ENCODE measurements at regions not wholly inside any gene's neighbourhood (a gene's known extent, or its start where the extent isn't known, plus 50 kb on each side); places are given as distances from the start of the nearest gene placed in this dataset.

- no peak for TF ChIP-seq ZBTB33 (IDR thresholded peaks at IDR 0.05; ENCODE audit: borderline replicate concordance, low read depth)
- no peak for TF ChIP-seq FOXJ3 (CRISPR knock-in tag; IDR thresholded peaks at IDR 0.05)
- TF ChIP-seq RFX5 (IDR thresholded peaks at IDR 0.05; ENCODE audit: low read length), result no peak
- TF ChIP-seq, protein P1, sequence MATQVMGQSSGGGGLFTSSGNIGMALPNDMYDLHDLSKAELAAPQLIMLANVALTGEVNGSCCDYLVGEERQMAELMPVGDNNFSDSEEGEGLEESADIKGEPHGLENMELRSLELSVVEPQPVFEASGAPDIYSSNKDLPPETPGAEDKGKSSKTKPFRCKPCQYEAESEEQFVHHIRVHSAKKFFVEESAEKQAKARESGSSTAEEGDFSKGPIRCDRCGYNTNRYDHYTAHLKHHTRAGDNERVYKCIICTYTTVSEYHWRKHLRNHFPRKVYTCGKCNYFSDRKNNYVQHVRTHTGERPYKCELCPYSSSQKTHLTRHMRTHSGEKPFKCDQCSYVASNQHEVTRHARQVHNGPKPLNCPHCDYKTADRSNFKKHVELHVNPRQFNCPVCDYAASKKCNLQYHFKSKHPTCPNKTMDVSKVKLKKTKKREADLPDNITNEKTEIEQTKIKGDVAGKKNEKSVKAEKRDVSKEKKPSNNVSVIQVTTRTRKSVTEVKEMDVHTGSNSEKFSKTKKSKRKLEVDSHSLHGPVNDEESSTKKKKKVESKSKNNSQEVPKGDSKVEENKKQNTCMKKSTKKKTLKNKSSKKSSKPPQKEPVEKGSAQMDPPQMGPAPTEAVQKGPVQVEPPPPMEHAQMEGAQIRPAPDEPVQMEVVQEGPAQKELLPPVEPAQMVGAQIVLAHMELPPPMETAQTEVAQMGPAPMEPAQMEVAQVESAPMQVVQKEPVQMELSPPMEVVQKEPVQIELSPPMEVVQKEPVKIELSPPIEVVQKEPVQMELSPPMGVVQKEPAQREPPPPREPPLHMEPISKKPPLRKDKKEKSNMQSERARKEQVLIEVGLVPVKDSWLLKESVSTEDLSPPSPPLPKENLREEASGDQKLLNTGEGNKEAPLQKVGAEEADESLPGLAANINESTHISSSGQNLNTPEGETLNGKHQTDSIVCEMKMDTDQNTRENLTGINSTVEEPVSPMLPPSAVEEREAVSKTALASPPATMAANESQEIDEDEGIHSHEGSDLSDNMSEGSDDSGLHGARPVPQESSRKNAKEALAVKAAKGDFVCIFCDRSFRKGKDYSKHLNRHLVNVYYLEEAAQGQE (IDR thresholded peaks at IDR 0.05; ENCODE audit: low read depth, low read length), result no peak
- no peak for TF ChIP-seq POLR2AphosphoS5 (IDR thresholded peaks at IDR 0.05; ENCODE audit: low read depth, low read length)
- TF ChIP-seq EP300 (IDR thresholded peaks at IDR 0.05; ENCODE audit: borderline replicate concordance in 1 of 2, low read depth in 1 of 2, low read length in 1 of 2), result no peak
- no peak for TF ChIP-seq FOXM1 (IDR thresholded peaks at IDR 0.05; ENCODE audit: low read depth)
These were observed 83.6 kb upstream of the STX18 start (continued) for GRCh38 chr4:4625488-4625887.

GRCh38 chr4:4624276-4624897 lies 82.5 kb upstream of the STX18 start:
- no peak overlapping the region for H2AFZ ChIP-seq (ENCODE audit: low read depth)
- H3F3A ChIP-seq (replicated peaks; ENCODE audit: insufficient read depth), result no peaks in the 10 kb centered on the region
- H3K9ac ChIP-seq, result no peak overlapping the region
- H3K9me3 ChIP-seq, result no peaks in the 10 kb centered on the region
- 85% methylated on average over 7 of the region's 7 CpGs for WGBS (ENCODE audit: low lambda C conversion rate)
- no peak overlapping the region for H3K4me3 ChIP-seq (ENCODE audit: low read depth in 2 of 2, low read length in 1 of 2)
- TF ChIP-seq JUND (IDR thresholded peaks at IDR 0.05) (no peak), RXRA (IDR thresholded peaks at IDR 0.05; ENCODE audit: borderline replicate concordance, low read depth) (no peak), NFIC (IDR thresholded peaks at IDR 0.05; ENCODE audit: borderline replicate concordance) (no peak), RAD21 (IDR thresholded peaks at IDR 0.05; ENCODE audit: low read length) (no peak), POLR2AphosphoS5 (IDR thresholded peaks at IDR 0.05; ENCODE audit: low read depth, low read length) (no peak), GATA2 (CRISPR knock-in tag; IDR thresholded peaks at IDR 0.05) (no peak), EZH2phosphoT487 (IDR thresholded peaks at IDR 0.05; ENCODE audit: borderline replicate concordance, low read depth) (no peak), TEAD4 (IDR thresholded peaks at IDR 0.05; ENCODE audit: borderline replicate concordance, insufficient read depth) (no peak), RFX5 (IDR thresholded peaks at IDR 0.05; ENCODE audit: low read length) (no peak), GABPA (IDR thresholded peaks at IDR 0.05; ENCODE audit: low read depth) (no peak)
- TF ChIP-seq, protein P1 (IDR thresholded peaks at IDR 0.05; ENCODE audit: low read depth, low read length), result no peak
- no peaks in the 10 kb centered on the region for H4K20me1 ChIP-seq (ENCODE audit: insufficient read depth)
- CTCF ChIA-PET, result interaction anchor here (1.0 kb wide), 1 partner anchor 136 kb away, joined by 3 read pairs; no protein-coding TSS in a partner anchor
- H3K4me2 ChIP-seq, result no peak overlapping the region
- H3K36me3 ChIP-seq (replicated peaks in 1 of 2; ENCODE audit: control insufficient read depth in 1 of 2, insufficient read depth in 2 of 2, low read length in 1 of 2), result no peaks in the 10 kb centered on the region
- H3K9me2 ChIP-seq, result no peaks in the 10 kb centered on the region
- H3K27ac ChIP-seq (ENCODE audit: low read depth in 2 of 2, low read length in 1 of 2), result no peak overlapping the region
- H3K79me2 ChIP-seq (ENCODE audit: insufficient read depth), result no peaks in the 10 kb centered on the region
- no peak for DNase-seq
- POLR2A ChIA-PET, result no interaction called here
- peaks cover 0 to 13% of the 10 kb centered on the region in 2 experiments; a peak in 1 of 4 replicates for H3K4me1 ChIP-seq (ENCODE audit: control insufficient read depth in 1 of 2, insufficient read depth in 2 of 2, low read depth in 1 of 2, low read length in 1 of 2)
- H3K27me3 ChIP-seq (ENCODE audit: insufficient read depth), result no peaks in the 10 kb centered on the region

Data from SK-N-SH (cell line).